ENCODE measurements at regions not wholly inside any gene's neighbourhood (a gene's known extent, or its start where the extent isn't known, plus 50 kb on each side); places are given as distances from the start of the nearest gene placed in this dataset.

- no peak for TF ChIP-seq EZH2phosphoT487 (IDR thresholded peaks at IDR 0.05; ENCODE audit: insufficient read depth, low read depth)
- no peak for TF ChIP-seq EZH2 (IDR thresholded peaks at IDR 0.05; ENCODE audit: insufficient read depth, poor library complexity, severe bottlenecking)
Measured at GRCh38 chr16:54484700-54485099, 198.1 kb upstream of the IRX3 start.

Data from GM23248 (cell line).